OCI-LY1 (cell line): ENCODE measurements at regions not wholly inside any gene's neighbourhood (a gene's known extent, or its start where the extent isn't known, plus 50 kb on each side); places are given as distances from the start of the nearest gene placed in this dataset.

Experiments used
- EZH2 ChIP-seq: fragments of 200-600 bp; sonication (generic), shearing (Covaris generic); IDR thresholded peaks from 2 replicates; pipeline ENCODE4 v1.8.0; 2017; ENCODE audit warnings: borderline replicate concordance, mixed run types, mild to moderate bottlenecking, antibody characterized with exemption, low read length, moderate library complexity, mixed read lengths
- TF ChIP-seq, protein P1 (sequence below): fragments of 200-600 bp; sonication (generic), shearing (Covaris generic); IDR thresholded peaks from 2 replicates; pipeline ENCODE4 v1.5.1; 2017; ENCODE audit warnings: mild to moderate bottlenecking, antibody characterized with exemption, low read length, moderate library complexity, mixed read lengths

- TF ChIP-seq, protein P1, sequence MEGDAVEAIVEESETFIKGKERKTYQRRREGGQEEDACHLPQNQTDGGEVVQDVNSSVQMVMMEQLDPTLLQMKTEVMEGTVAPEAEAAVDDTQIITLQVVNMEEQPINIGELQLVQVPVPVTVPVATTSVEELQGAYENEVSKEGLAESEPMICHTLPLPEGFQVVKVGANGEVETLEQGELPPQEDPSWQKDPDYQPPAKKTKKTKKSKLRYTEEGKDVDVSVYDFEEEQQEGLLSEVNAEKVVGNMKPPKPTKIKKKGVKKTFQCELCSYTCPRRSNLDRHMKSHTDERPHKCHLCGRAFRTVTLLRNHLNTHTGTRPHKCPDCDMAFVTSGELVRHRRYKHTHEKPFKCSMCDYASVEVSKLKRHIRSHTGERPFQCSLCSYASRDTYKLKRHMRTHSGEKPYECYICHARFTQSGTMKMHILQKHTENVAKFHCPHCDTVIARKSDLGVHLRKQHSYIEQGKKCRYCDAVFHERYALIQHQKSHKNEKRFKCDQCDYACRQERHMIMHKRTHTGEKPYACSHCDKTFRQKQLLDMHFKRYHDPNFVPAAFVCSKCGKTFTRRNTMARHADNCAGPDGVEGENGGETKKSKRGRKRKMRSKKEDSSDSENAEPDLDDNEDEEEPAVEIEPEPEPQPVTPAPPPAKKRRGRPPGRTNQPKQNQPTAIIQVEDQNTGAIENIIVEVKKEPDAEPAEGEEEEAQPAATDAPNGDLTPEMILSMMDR: no peak
- TF ChIP-seq EZH2: no peak
These were observed 555.9 kb upstream of the VRK2 start for GRCh38 chr2:57490741-57491140.
